Parathyroid adenoma (tissue), 2 donors: ENCODE measurements at regions not wholly inside any gene's neighbourhood (a gene's known extent, or its start where the extent isn't known, plus 50 kb on each side); places are given as distances from the start of the nearest gene placed in this dataset.

ENCODE experiments used
- H2AFZ ChIP-seq: fragments of 300-600 bp; sonication (generic); one replicate; pipeline ENCODE4 v1.7.0; 2017; ENCODE audit warnings: antibody characterized with exemption, mild to moderate bottlenecking
- H3K27ac ChIP-seq: fragments of 300-600 bp; sonication (generic); one replicate; pipeline ENCODE4 v1.7.0; 2017
- H3K27me3 ChIP-seq: fragments of 300-600 bp; sonication (generic); one replicate; pipeline ENCODE4 v1.7.0; 2017; ENCODE audit warnings: low read length; ENCODE audit not compliant: control insufficient read depth, insufficient read depth
- H3K36me3 ChIP-seq: fragments of 300-600 bp; sonication (generic); one replicate; pipeline ENCODE4 v1.7.0; 2017; ENCODE audit warnings: low read length; ENCODE audit not compliant: control insufficient read depth, insufficient read depth
- H3K4me1 ChIP-seq: fragments of 300-600 bp; sonication (generic); one replicate; pipeline ENCODE4 v1.7.0; 2017; ENCODE audit warnings: control low read depth
- H3K4me2 ChIP-seq: fragments of 300-600 bp; sonication (generic); one replicate; pipeline ENCODE4 v1.7.0; 2017; ENCODE audit warnings: low read length
- H3K4me3 ChIP-seq: fragments of 300-600 bp; sonication (generic); one replicate; pipeline ENCODE4 v1.7.0; 2017; ENCODE audit warnings: low read depth, low read length
- H3K79me2 ChIP-seq: fragments of 300-600 bp; sonication (generic); one replicate; pipeline ENCODE4 v1.7.0; 2017; ENCODE audit warnings: control low read depth
- H3K9ac ChIP-seq: fragments of 300-600 bp; sonication (generic); one replicate; pipeline ENCODE4 v1.7.0; 2017; ENCODE audit warnings: mild to moderate bottlenecking
- H3K9me3 ChIP-seq: fragments of 300-600 bp; sonication (generic); one replicate; pipeline ENCODE4 v1.7.0; 2017; ENCODE audit warnings: low read length; ENCODE audit not compliant: control insufficient read depth
- CTCF ChIP-seq: fragments of 300-600 bp; sonication (generic); IDR thresholded peaks from one replicate; pipeline ENCODE4 v1.7.0; 2017; ENCODE audit warnings: antibody characterized with exemption, mild to moderate bottlenecking
- donor health status: primary hyperparathyroidism.

GRCh38 chr7:85554236-85555178 lies 367.7 kb upstream of the SEMA3D start:
- H3K4me2 ChIP-seq = no peak overlapping the region
- no peaks in the 10 kb centered on the region for H3K27me3 ChIP-seq
- H3K4me3 ChIP-seq = no peak overlapping the region
- no peak overlapping the region for H3K9ac ChIP-seq
- H3K4me1 ChIP-seq = no peaks in the 10 kb centered on the region
- no peaks in the 10 kb centered on the region for H3K36me3 ChIP-seq
- H2AFZ ChIP-seq = no peak overlapping the region
- peak; percentile 37 for TF ChIP-seq CTCF
- no peak overlapping the region for H3K27ac ChIP-seq
- no peaks in the 10 kb centered on the region for H3K79me2 ChIP-seq
- H3K9me3 ChIP-seq = no peaks in the 10 kb centered on the region

GRCh38 chr7:85535974-85536729 lies 349.3 kb upstream of the SEMA3D start:
- no peak overlapping the region for H3K4me2 ChIP-seq
- no peaks in the 10 kb centered on the region for H3K36me3 ChIP-seq
- no peaks in the 10 kb centered on the region for H3K9me3 ChIP-seq
- no peak overlapping the region for H2AFZ ChIP-seq
- H3K4me1 ChIP-seq = no peaks in the 10 kb centered on the region
- H3K9ac ChIP-seq = no peak overlapping the region
- no peaks in the 10 kb centered on the region for H3K79me2 ChIP-seq
- no peak for TF ChIP-seq CTCF
- H3K27me3 ChIP-seq = no peaks in the 10 kb centered on the region
- no peak overlapping the region for H3K27ac ChIP-seq
- no peak overlapping the region for H3K4me3 ChIP-seq

GRCh38 chr7:85529831-85530230 lies 343.0 kb upstream of the SEMA3D start:
- H3K79me2 ChIP-seq = no peaks in the 10 kb centered on the region
- H3K4me3 ChIP-seq = no peak overlapping the region
- H3K36me3 ChIP-seq = no peaks in the 10 kb centered on the region
- no peaks in the 10 kb centered on the region for H3K27me3 ChIP-seq
- no peak overlapping the region for H3K4me2 ChIP-seq
- no peak for TF ChIP-seq CTCF
- no peak overlapping the region for H3K27ac ChIP-seq
- no peaks in the 10 kb centered on the region for H3K9me3 ChIP-seq
- no peaks in the 10 kb centered on the region for H3K4me1 ChIP-seq
- no peak overlapping the region for H2AFZ ChIP-seq
- no peak overlapping the region for H3K9ac ChIP-seq

GRCh38 chr7:85529201-85529600 lies 342.3 kb upstream of the SEMA3D start:
- H3K27ac ChIP-seq = no peak overlapping the region
- no peak overlapping the region for H3K9ac ChIP-seq
- H3K4me1 ChIP-seq = no peaks in the 10 kb centered on the region
- H3K4me3 ChIP-seq = no peak overlapping the region
- H3K9me3 ChIP-seq = no peaks in the 10 kb centered on the region
- H3K36me3 ChIP-seq = no peaks in the 10 kb centered on the region
- H3K4me2 ChIP-seq = no peak overlapping the region
- TF ChIP-seq CTCF = no peak
- H3K79me2 ChIP-seq = no peaks in the 10 kb centered on the region
- H2AFZ ChIP-seq = no peak overlapping the region
- no peaks in the 10 kb centered on the region for H3K27me3 ChIP-seq
